Neuron (in vitro differentiated cells): ENCODE measurements at regions not wholly inside any gene's neighbourhood (a gene's known extent, or its start where the extent isn't known, plus 50 kb on each side); places are given as distances from the start of the nearest gene placed in this dataset.

ENCODE experiments used
- H2AFZ ChIP-seq: one replicate; pipeline ENCODE4 v1.6.1; 2013; ENCODE audit warnings: low read depth, mild to moderate bottlenecking, inconsistent platforms, low read length, moderate library complexity
- H3K27me3 ChIP-seq: one replicate; pipeline ENCODE4 v1.6.1; 2013; ENCODE audit warnings: low read length; ENCODE audit not compliant: insufficient read depth
- H3K36me3 ChIP-seq: one replicate; pipeline ENCODE4 v1.6.1; 2013; ENCODE audit warnings: low read length; ENCODE audit not compliant: insufficient read depth
- H3K4me1 ChIP-seq: one replicate; pipeline ENCODE4 v1.6.1; 2013; ENCODE audit warnings: low read length; ENCODE audit not compliant: insufficient read depth
- H3K4me3 ChIP-seq: 2 replicates; pipeline ENCODE4 v1.5.1; 2013; ENCODE audit warnings: mild to moderate bottlenecking, low read length, moderate library complexity
- H3K9me3 ChIP-seq: one replicate; pipeline ENCODE4 v1.6.1; 2013; ENCODE audit warnings: low read length

- no peaks in the 10 kb centered on the region for H3K27me3 ChIP-seq
- no peaks in the 10 kb centered on the region for H3K9me3 ChIP-seq
- no peak overlapping the region for H2AFZ ChIP-seq
- no peaks in the 10 kb centered on the region for H3K4me1 ChIP-seq
- H3K4me3 ChIP-seq: no peak overlapping the region
- no peaks in the 10 kb centered on the region for H3K36me3 ChIP-seq
Observed at GRCh38 chr1:221497046-221497445, 244.8 kb downstream of the DUSP10 start.

DNA sequence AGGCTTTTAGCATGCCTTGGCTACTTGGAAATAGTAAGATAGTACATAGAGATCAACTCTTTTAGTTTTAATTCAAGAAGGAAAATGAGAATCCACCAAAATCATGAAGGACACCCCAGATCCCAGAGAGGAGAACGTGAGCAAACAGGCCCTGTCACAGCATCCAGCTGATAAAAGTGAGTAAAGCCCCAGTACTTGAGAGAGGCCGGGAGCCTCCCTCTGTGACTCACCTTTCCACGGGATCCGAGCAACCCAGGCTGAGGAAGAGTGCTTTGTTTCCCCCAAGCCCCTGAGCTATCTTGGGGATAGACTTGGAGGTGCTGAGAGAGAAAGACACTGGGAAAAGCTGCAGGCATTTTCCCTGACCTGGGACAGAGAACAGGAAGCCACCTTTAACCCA lies 238.6 kb downstream of the DUSP10 start:
- H3K9me3 ChIP-seq: no peaks in the 10 kb centered on the region

GRCh38 chr1:221509575-221510355 lies 232.1 kb downstream of the DUSP10 start:
- Histone ChIP-seq H3K27me3 (no peaks in the 10 kb centered on the region), H3K36me3 (no peaks in the 10 kb centered on the region), H3K4me3 (no peak overlapping the region), H2AFZ (no peak overlapping the region), H3K4me1 (no peaks in the 10 kb centered on the region), H3K9me3 (no peaks in the 10 kb centered on the region)

More for the DNA sequence above, 238.6 kb downstream of the DUSP10 start:
- Histone ChIP-seq H3K4me3 (no peak overlapping the region), H3K27me3 (no peaks in the 10 kb centered on the region), H3K36me3 (no peaks in the 10 kb centered on the region), H3K4me1 (no peaks in the 10 kb centered on the region), H2AFZ (no peak overlapping the region)

DNA sequence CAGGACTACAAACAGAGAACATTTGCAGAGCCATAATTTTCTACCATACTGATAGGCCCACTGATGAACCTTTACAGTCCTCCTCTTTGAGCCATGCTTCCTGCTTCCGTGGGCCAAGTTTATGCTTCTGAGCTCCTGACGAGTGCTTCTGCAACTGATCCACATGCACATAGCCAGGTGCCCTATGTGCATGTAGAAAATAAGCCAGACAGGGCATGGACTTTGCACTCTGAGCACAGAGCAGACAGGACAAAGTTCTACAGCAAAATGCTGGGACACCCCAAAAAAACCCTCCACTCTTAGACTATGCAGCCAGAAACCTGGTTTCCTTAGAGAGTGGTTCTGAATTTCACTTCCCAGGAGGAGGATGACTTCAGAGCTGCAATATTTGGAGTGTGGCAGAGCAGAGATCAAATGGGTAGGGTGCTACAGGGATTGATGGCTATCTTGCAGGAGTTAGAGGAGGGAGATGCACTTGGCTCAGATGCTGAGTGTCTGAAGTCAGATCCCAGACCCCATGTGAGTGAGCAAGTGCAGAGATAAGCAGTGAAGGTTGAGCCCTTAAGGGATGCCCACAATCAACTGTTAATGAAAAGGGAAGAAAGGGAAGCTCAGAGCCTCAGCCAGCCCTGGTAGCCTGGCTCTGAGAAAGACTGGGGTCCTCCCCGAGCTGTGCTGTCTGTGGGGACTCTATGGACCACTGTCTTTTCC lies 230.9 kb downstream of the DUSP10 start:
- H3K36me3 ChIP-seq: no peaks in the 10 kb centered on the region

DNA sequence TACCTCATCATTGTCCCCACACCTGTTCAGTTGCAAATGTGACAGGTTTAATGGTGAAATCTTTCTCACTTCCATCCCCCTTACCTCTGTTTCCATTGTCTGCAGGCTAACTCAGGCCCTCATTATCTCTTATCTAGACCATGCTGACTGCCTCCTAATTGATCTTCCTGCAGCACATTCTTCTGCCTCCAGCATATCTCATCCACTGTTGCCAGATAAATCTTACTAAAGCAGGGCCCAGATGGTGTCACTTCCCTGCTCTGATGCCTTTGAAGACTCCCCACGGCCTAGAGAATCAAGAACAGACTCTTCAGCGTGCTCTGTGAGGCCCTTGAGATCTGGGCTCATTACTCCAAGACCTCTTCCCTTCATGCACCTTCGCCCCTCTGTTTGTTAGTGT lies 230.1 kb downstream of the DUSP10 start:
- no peak overlapping the region for H3K4me3 ChIP-seq
- no peaks in the 10 kb centered on the region for H3K27me3 ChIP-seq
- no peak overlapping the region for H2AFZ ChIP-seq
- H3K4me1 ChIP-seq: no peaks in the 10 kb centered on the region
- no peaks in the 10 kb centered on the region for H3K9me3 ChIP-seq
- no peaks in the 10 kb centered on the region for H3K36me3 ChIP-seq

More for the DNA sequence above, 230.9 kb downstream of the DUSP10 start:
- H2AFZ ChIP-seq: no peak overlapping the region
- H3K9me3 ChIP-seq: no peaks in the 10 kb centered on the region
- H3K27me3 ChIP-seq: no peaks in the 10 kb centered on the region
- no peak overlapping the region for H3K4me3 ChIP-seq
- H3K4me1 ChIP-seq: no peaks in the 10 kb centered on the region

DNA sequence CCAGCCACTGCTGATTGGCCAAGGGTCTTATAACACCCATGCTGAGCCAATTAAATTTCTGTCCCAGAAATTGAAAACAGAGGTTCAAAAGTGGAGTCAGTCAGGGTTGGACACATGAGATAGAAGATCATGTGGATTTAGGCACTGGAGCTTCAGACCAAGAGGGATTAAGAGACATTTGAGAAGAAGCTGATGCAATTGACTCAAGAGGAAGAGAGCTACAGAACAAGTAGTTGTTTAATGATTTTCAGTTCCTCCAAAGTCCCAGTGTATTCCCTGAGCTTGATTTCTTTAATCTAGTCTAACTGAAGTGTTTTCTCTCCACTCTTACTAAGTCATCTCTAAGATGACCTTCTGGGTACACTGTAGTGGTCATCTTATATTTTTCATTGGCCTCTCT lies 227.1 kb downstream of the DUSP10 start:
- Histone ChIP-seq H3K9me3 (no peaks in the 10 kb centered on the region), H3K4me1 (no peaks in the 10 kb centered on the region), H2AFZ (no peak overlapping the region), H3K36me3 (no peaks in the 10 kb centered on the region), H3K4me3 (no peak overlapping the region), H3K27me3 (no peaks in the 10 kb centered on the region)

DNA sequence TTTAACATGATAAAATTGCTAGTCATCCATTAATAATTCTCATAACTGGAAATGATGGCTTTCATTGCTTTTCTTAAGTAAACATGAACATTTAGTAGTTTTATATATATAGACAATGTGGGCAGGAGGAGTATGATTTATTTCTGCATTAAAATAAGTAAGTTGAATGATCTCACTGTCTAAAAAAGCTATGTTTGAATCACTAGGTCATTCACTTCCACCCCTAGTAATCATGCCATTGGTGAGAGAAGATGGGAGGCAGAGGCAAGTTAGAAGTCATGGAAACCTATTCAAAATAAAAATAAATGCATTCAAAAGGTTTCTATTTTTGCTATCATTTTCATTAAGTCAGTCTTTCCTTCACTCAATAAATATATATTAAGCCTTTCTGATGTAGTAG lies 226.4 kb downstream of the DUSP10 start:
- no peak overlapping the region for H2AFZ ChIP-seq
- no peaks in the 10 kb centered on the region for H3K9me3 ChIP-seq
- no peaks in the 10 kb centered on the region for H3K4me1 ChIP-seq
- no peak overlapping the region for H3K4me3 ChIP-seq
- H3K36me3 ChIP-seq: no peaks in the 10 kb centered on the region
- H3K27me3 ChIP-seq: no peaks in the 10 kb centered on the region

- H3K27me3 ChIP-seq: no peaks in the 10 kb centered on the region
- no peaks in the 10 kb centered on the region for H3K36me3 ChIP-seq
- no peak overlapping the region for H2AFZ ChIP-seq
- no peaks in the 10 kb centered on the region for H3K9me3 ChIP-seq
- H3K4me1 ChIP-seq: no peaks in the 10 kb centered on the region
- no peak overlapping the region for H3K4me3 ChIP-seq
Observed at GRCh38 chr1:221517961-221518360, 223.9 kb downstream of the DUSP10 start.

- no peaks in the 10 kb centered on the region for H3K36me3 ChIP-seq
- no peaks in the 10 kb centered on the region for H3K9me3 ChIP-seq
- H3K4me1 ChIP-seq: no peaks in the 10 kb centered on the region
- H3K4me3 ChIP-seq: no peak overlapping the region
- no peaks in the 10 kb centered on the region for H3K27me3 ChIP-seq
- no peak overlapping the region for H2AFZ ChIP-seq
Observed at GRCh38 chr1:221520250-221520649, 221.6 kb downstream of the DUSP10 start.

DNA sequence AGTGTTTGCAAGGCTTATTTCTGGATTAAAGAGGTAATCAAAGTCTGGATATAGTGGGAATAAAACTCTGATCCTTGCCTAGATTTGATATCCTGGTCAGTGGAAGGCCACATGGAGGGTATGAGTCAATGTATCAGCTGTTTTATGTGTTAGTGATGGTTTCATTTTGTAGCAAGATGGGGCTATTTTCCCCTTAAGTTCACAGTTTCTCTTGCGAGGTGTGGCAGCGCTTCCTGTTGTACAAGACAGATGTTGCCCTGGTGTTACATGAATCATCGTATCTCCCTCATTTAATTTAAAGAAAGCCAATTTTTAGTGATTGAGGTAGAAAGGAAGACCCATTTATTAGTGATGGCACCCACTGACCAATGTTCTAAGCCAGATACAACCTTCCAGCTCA lies 220.2 kb downstream of the DUSP10 start:
- Histone ChIP-seq H3K4me3 (no peak overlapping the region), H3K36me3 (no peaks in the 10 kb centered on the region), H3K27me3 (no peaks in the 10 kb centered on the region), H3K4me1 (no peaks in the 10 kb centered on the region), H3K9me3 (no peaks in the 10 kb centered on the region), H2AFZ (no peak overlapping the region)

- Histone ChIP-seq H3K9me3 (no peaks in the 10 kb centered on the region), H3K36me3 (no peaks in the 10 kb centered on the region), H2AFZ (no peak overlapping the region), H3K27me3 (no peaks in the 10 kb centered on the region), H3K4me3 (no peak overlapping the region), H3K4me1 (no peaks in the 10 kb centered on the region)
Observed at GRCh38 chr1:221522529-221522940, 219.4 kb downstream of the DUSP10 start.

DNA sequence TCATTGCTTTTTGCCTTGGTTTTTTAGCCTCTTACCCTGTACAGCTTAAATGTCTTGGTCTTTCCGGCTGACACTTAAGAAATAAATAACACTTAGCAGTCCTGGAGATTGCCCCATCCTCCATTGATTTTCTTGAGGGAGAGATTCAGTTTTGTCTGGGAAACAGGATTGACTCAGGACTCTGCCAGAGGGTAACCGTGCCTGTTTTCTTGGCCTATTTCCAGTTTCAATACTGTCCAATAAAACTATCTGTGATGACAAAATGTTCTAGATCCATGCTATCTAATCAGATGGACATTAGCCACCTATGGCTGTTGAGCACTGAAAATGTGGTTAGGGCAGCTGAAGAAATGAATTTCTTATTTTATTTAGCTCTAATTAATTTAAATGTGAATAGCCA lies 216.1 kb downstream of the DUSP10 start:
- Histone ChIP-seq H3K27me3 (no peaks in the 10 kb centered on the region), H3K36me3 (no peaks in the 10 kb centered on the region), H3K4me3 (no peak overlapping the region), H3K4me1 (no peaks in the 10 kb centered on the region), H3K9me3 (no peaks in the 10 kb centered on the region), H2AFZ (no peak overlapping the region)

- Histone ChIP-seq H3K9me3 (no peaks in the 10 kb centered on the region), H3K36me3 (no peaks in the 10 kb centered on the region), H3K4me3 (no peak overlapping the region), H2AFZ (no peak overlapping the region), H3K4me1 (no peaks in the 10 kb centered on the region), H3K27me3 (no peaks in the 10 kb centered on the region)
Observed at GRCh38 chr1:221527302-221527701, 214.6 kb downstream of the DUSP10 start.
